H1 (cell line): ENCODE measurements at regions not wholly inside any gene's neighbourhood (a gene's known extent, or its start where the extent isn't known, plus 50 kb on each side); places are given as distances from the start of the nearest gene placed in this dataset.

Experiments used
- CHD7 ChIP-seq: fragments of 300-600 bp; sonication (generic); IDR thresholded peaks from 2 replicates; pipeline ENCODE4 v1.7.1; 2012; ENCODE audit warnings: low read length, moderate library complexity, mild to moderate bottlenecking, inconsistent platforms; ENCODE audit not compliant: insufficient replicate concordance
- NANOG ChIP-seq: IDR thresholded peaks from 2 replicates; pipeline ENCODE4 v1.6.1; 2011; ENCODE audit warnings: low read length, low read depth, mild to moderate bottlenecking, inconsistent platforms; ENCODE audit not compliant: insufficient read depth, poor library complexity, severe bottlenecking
- POLR2A ChIP-seq, 2 experiments: IDR thresholded peaks; 1 replicate in 1 of 2; 2 replicates in 1 of 2; pipeline ENCODE4 v1.6.1; 2011; ENCODE audit warnings: low read depth in 2 of 2, low read length in 2 of 2, mild to moderate bottlenecking in 2 of 2; ENCODE audit errors: control extremely low read depth in 1 of 2
- SUZ12 ChIP-seq: fragments of 200-600 bp; sonication (generic); IDR thresholded peaks from 2 replicates; pipeline ENCODE4 v1.6.1; 2012; ENCODE audit warnings: mild to moderate bottlenecking, inconsistent platforms, low read length, moderate library complexity, mixed read lengths
- TAF7 ChIP-seq: optimal IDR thresholded peaks from 2 replicates; pipeline ENCODE3; 2011; ENCODE audit warnings: low read depth, mild to moderate bottlenecking, inconsistent platforms, low read length, moderate library complexity, borderline replicate concordance

- no peak for TF ChIP-seq CHD7
- TF ChIP-seq SUZ12: no peak
- no peak for TF ChIP-seq POLR2A (IDR thresholded peaks at IDR 0.05; ENCODE audit: control extremely low read depth in 1 of 2, low read depth in 2 of 2, low read length in 2 of 2)
- TF ChIP-seq NANOG: no peak
- TF ChIP-seq TAF7: no peak
These were observed 188.8 kb upstream of the NABP1 start (continued) for GRCh38 chr2:191489177-191489576.
